ENCODE measurements at regions not wholly inside any gene's neighbourhood (a gene's known extent, or its start where the extent isn't known, plus 50 kb on each side); places are given as distances from the start of the nearest gene placed in this dataset.

- TF ChIP-seq CTCF (IDR thresholded peaks at IDR 0.05) (no peak), POLR2AphosphoS5 (IDR thresholded peaks at IDR 0.05) (no peak), POLR2A (IDR thresholded peaks at IDR 0.05; ENCODE audit: low read depth) (no peak), EP300 (IDR thresholded peaks at IDR 0.05) (no peak)
Measured at GRCh38 chrX:130555757-130556156, 154.0 kb downstream of the RBMX2 start.
